HEK293 (cell line): ENCODE measurements at regions not wholly inside any gene's neighbourhood (a gene's known extent, or its start where the extent isn't known, plus 50 kb on each side); places are given as distances from the start of the nearest gene placed in this dataset.

Experiments used
- ZNF24 ChIP-seq: fragments of 450-650 bp; formaldehyde crosslinking; IDR thresholded peaks from 2 replicates; pipeline ENCODE4 v1.5.1; 2016; ENCODE audit warnings: missing biosample characterization, missing genetic modification characterization
- ZNF830 ChIP-seq: fragments of 450-650 bp; IDR thresholded peaks from 2 replicates; pipeline ENCODE4 v1.5.0; 2018; ENCODE audit warnings: missing biosample characterization, missing genetic modification characterization, low read depth, mild to moderate bottlenecking, moderate library complexity
- ZXDB ChIP-seq: fragments of 450-650 bp; formaldehyde crosslinking; IDR thresholded peaks from 2 replicates; pipeline ENCODE4 v1.5.1; 2016; ENCODE audit warnings: missing biosample characterization, missing genetic modification characterization
- TF ChIP-seq, protein P1 (sequence below): fragments of 450-650 bp; formaldehyde crosslinking; IDR thresholded peaks from 2 replicates; pipeline ENCODE4 v1.5.1; 2016; ENCODE audit warnings: missing biosample characterization, missing genetic modification characterization
- TF ChIP-seq, protein P2 (sequence below): fragments of 450-650 bp; formaldehyde crosslinking; IDR thresholded peaks from 2 replicates; pipeline ENCODE4 v1.5.1; 2016; ENCODE audit warnings: missing biosample characterization, missing genetic modification characterization
- TF ChIP-seq, protein P3 (sequence below): fragments of 450-650 bp; formaldehyde crosslinking; IDR thresholded peaks from 2 replicates; pipeline ENCODE4 v1.5.1; 2016; ENCODE audit warnings: missing biosample characterization, missing genetic modification characterization

DNA sequence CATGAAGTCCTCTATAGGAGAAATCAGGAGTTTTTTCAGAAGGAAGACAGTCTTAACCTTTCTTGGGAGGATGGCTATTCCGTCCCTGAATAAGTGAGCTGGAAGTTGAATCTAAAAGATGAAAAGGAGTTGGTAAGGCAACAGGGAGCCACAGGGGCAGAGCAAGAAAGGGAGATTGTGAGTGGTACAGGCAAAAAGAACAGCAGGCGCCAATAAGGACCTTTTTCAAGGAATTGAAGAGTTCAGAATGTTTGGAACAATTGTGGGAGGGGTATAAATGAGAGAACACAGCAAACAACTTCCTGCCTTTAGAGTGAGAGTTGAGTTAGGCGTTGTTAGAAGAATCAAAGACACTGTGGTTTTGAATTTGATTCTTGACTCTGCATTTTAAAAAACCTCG is 1003.7 kb downstream of the EPHA7 start:
- TF ChIP-seq ZNF24 (no peak), ZXDB (tag by site-specific recombination) (no peak), ZNF830 (tag by site-specific recombination) (no peak)
- TF ChIP-seq, protein P1, sequence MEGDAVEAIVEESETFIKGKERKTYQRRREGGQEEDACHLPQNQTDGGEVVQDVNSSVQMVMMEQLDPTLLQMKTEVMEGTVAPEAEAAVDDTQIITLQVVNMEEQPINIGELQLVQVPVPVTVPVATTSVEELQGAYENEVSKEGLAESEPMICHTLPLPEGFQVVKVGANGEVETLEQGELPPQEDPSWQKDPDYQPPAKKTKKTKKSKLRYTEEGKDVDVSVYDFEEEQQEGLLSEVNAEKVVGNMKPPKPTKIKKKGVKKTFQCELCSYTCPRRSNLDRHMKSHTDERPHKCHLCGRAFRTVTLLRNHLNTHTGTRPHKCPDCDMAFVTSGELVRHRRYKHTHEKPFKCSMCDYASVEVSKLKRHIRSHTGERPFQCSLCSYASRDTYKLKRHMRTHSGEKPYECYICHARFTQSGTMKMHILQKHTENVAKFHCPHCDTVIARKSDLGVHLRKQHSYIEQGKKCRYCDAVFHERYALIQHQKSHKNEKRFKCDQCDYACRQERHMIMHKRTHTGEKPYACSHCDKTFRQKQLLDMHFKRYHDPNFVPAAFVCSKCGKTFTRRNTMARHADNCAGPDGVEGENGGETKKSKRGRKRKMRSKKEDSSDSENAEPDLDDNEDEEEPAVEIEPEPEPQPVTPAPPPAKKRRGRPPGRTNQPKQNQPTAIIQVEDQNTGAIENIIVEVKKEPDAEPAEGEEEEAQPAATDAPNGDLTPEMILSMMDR (tag by site-specific recombination): no peak
- TF ChIP-seq, protein P2, sequence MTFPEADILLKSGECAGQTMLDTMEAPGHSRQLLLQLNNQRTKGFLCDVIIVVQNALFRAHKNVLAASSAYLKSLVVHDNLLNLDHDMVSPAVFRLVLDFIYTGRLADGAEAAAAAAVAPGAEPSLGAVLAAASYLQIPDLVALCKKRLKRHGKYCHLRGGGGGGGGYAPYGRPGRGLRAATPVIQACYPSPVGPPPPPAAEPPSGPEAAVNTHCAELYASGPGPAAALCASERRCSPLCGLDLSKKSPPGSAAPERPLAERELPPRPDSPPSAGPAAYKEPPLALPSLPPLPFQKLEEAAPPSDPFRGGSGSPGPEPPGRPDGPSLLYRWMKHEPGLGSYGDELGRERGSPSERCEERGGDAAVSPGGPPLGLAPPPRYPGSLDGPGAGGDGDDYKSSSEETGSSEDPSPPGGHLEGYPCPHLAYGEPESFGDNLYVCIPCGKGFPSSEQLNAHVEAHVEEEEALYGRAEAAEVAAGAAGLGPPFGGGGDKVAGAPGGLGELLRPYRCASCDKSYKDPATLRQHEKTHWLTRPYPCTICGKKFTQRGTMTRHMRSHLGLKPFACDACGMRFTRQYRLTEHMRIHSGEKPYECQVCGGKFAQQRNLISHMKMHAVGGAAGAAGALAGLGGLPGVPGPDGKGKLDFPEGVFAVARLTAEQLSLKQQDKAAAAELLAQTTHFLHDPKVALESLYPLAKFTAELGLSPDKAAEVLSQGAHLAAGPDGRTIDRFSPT (tag by site-specific recombination): no peak
- TF ChIP-seq, protein P3, sequence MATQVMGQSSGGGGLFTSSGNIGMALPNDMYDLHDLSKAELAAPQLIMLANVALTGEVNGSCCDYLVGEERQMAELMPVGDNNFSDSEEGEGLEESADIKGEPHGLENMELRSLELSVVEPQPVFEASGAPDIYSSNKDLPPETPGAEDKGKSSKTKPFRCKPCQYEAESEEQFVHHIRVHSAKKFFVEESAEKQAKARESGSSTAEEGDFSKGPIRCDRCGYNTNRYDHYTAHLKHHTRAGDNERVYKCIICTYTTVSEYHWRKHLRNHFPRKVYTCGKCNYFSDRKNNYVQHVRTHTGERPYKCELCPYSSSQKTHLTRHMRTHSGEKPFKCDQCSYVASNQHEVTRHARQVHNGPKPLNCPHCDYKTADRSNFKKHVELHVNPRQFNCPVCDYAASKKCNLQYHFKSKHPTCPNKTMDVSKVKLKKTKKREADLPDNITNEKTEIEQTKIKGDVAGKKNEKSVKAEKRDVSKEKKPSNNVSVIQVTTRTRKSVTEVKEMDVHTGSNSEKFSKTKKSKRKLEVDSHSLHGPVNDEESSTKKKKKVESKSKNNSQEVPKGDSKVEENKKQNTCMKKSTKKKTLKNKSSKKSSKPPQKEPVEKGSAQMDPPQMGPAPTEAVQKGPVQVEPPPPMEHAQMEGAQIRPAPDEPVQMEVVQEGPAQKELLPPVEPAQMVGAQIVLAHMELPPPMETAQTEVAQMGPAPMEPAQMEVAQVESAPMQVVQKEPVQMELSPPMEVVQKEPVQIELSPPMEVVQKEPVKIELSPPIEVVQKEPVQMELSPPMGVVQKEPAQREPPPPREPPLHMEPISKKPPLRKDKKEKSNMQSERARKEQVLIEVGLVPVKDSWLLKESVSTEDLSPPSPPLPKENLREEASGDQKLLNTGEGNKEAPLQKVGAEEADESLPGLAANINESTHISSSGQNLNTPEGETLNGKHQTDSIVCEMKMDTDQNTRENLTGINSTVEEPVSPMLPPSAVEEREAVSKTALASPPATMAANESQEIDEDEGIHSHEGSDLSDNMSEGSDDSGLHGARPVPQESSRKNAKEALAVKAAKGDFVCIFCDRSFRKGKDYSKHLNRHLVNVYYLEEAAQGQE (tag by site-specific recombination): no peak
